PC-9 (cell line): ENCODE measurements at regions not wholly inside any gene's neighbourhood (a gene's known extent, or its start where the extent isn't known, plus 50 kb on each side); places are given as distances from the start of the nearest gene placed in this dataset.

Source experiments
- CTCF ChIP-seq: fragments of 200-600 bp; sonication (generic); conservative IDR thresholded peaks from 2 replicates; pipeline ENCODE4 v1.6.1; 2017; ENCODE audit warnings: mixed run types, antibody characterized with exemption, mild to moderate bottlenecking, moderate library complexity
- EZH2 ChIP-seq: fragments of 200-600 bp; sonication (generic); IDR thresholded peaks from 2 replicates; pipeline ENCODE4 v1.8.0; 2017; ENCODE audit warnings: antibody characterized with exemption, low read depth

- TF ChIP-seq CTCF (no peak), EZH2 (no peak)
Observed at GRCh38 chr15:94061041-94061440, 170.3 kb upstream of the MCTP2 start.
